Lung (tissue), 11 donors: ENCODE measurements at regions not wholly inside any gene's neighbourhood (a gene's known extent, or its start where the extent isn't known, plus 50 kb on each side); places are given as distances from the start of the nearest gene placed in this dataset.

Source experiments
- ATAC-seq: fragments of 200-7000 bp; cut with Tn5 transposase; one replicate; pipeline ENCODE4 v1.9.1; 2020; ENCODE audit warnings: moderate number of reproducible peaks; ENCODE audit not compliant: insufficient read depth, low FRiP score
- DNase-seq, 3 donors: peaks; one replicate each; pipeline ENCODE4 v3.0.0-alpha.2; 2013 to 2017
- H3K27ac ChIP-seq, 2 donors: one replicate each; pipeline ENCODE4 v1.5.1; 2013; ENCODE audit warnings: mild to moderate bottlenecking in 2 of 2, moderate library complexity in 2 of 2, control low read depth in 1 of 2, inconsistent platforms in 1 of 2, low read depth in 1 of 2, low read length in 1 of 2
- H3K27me3 ChIP-seq, 3 donors: one replicate each; pipeline ENCODE4 v1.5.1; 2013; ENCODE audit warnings: low read length in 2 of 3; ENCODE audit not compliant: control insufficient read depth in 3 of 3, insufficient read depth in 3 of 3
- H3K36me3 ChIP-seq, 4 donors: one replicate each; pipeline ENCODE4 v1.5.1; 2013; ENCODE audit warnings: low read length in 4 of 4, mild to moderate bottlenecking in 1 of 4, moderate library complexity in 1 of 4; ENCODE audit not compliant: control insufficient read depth in 4 of 4, insufficient read depth in 4 of 4
- H3K4me1 ChIP-seq, 5 donors: one replicate each; pipeline ENCODE4 v1.5.1; 2013; ENCODE audit warnings: low read length in 5 of 5, mild to moderate bottlenecking in 2 of 5, moderate library complexity in 1 of 5; ENCODE audit not compliant: control insufficient read depth in 5 of 5, insufficient read depth in 5 of 5
- H3K4me3 ChIP-seq: one replicate; pipeline ENCODE4 v1.5.1; 2013; ENCODE audit warnings: mild to moderate bottlenecking, control low read depth, moderate library complexity
- H3K9ac ChIP-seq, 2 donors: one replicate each; pipeline ENCODE4 v1.5.1; 2013; ENCODE audit warnings: low read length in 2 of 2, control low read depth in 1 of 2; ENCODE audit not compliant: insufficient read depth in 1 of 2
- H3K9me3 ChIP-seq, 4 donors: one replicate each; pipeline ENCODE4 v1.5.1; 2013; ENCODE audit warnings: low read length in 3 of 4, mild to moderate bottlenecking in 1 of 4, moderate library complexity in 1 of 4; ENCODE audit not compliant: control insufficient read depth in 4 of 4, insufficient read depth in 3 of 4
- CTCF ChIP-seq: IDR thresholded peaks from 2 replicates; pipeline ENCODE4 v1.5.1; 2012; ENCODE audit warnings: mild to moderate bottlenecking; ENCODE audit errors: control extremely low read depth, extremely low read depth
- WGBS, 2 donors: extraction: QIAGEN DNeasy Blood & Tissue Kit; methylation state at CpG; one replicate each; pipeline ENCODE4 v1.1.7; 2013; 5-methylcytosine and 5-hydroxymethylcytosine counted together
- donor health status: control.
- donor health status: control.
- donor health status: Bipolar disorder and iron deficiency.
- donor health status: healthy.
- donor health status: DM: yes; HTN: yes; CAD: no.

DNA sequence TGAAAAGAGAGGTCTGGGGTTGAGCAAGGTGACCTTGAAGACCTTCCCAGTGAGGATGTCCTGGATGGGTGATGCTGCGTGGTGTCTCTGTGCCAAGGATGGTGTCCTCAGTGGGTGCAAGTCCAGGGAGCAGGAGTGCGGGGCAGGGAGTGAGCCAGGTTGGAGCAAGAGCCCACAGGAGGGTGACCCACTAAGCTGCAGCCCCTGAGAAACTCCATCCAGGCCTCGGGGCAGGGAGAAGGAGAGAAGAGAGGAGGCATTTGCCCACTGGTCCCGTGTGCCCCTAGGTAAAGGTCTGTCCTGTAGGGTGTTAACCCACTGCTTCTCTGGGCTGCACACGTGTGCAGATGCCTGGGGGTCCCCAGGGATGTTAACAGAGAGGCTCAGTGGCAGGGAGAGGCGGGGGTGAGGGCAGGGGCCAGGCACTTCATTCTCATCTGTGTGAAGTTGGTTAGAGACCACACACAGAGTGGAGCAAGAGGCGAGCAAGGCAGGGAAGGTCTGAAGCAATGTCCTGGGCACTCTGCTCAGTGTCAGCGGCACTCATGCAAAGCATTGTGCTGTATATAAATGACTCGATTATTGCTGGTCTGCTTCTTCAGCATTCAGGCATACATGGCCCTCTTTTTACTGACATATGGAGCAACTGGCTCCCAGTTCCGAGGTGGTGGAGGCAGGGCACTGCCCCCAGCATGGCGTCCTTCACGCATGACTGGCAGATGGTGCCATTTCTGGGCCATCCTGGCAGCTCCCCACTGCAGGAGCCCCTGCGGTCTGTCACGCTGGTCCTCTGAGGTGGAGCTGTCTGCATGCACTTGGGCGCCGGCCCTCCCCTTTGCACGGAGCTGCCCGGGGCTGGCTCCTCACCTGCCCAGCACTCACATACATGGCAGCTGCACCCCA, 117.2 kb upstream of the HS6ST1 start:
- DNase-seq (peak; percentile 48 to 91 (median 81)), ATAC-seq (no peak)
- Histone ChIP-seq H3K27me3 (no peaks in the 10 kb centered on the region), H3K4me3 (no peak overlapping the region), H3K9me3 (no peaks in the 10 kb centered on the region), H3K9ac (no peak overlapping the region), H3K36me3 (no peaks in the 10 kb centered on the region), H3K27ac (no peak overlapping the region), H3K4me1 (peaks cover 0 to 44% (median 0%) of the 10 kb centered on the region in 5 donors)
- WGBS, 2 donors, result 87 to 92% methylated on average over 18 of the region's 18 CpGs
- no peak for TF ChIP-seq CTCF

DNA sequence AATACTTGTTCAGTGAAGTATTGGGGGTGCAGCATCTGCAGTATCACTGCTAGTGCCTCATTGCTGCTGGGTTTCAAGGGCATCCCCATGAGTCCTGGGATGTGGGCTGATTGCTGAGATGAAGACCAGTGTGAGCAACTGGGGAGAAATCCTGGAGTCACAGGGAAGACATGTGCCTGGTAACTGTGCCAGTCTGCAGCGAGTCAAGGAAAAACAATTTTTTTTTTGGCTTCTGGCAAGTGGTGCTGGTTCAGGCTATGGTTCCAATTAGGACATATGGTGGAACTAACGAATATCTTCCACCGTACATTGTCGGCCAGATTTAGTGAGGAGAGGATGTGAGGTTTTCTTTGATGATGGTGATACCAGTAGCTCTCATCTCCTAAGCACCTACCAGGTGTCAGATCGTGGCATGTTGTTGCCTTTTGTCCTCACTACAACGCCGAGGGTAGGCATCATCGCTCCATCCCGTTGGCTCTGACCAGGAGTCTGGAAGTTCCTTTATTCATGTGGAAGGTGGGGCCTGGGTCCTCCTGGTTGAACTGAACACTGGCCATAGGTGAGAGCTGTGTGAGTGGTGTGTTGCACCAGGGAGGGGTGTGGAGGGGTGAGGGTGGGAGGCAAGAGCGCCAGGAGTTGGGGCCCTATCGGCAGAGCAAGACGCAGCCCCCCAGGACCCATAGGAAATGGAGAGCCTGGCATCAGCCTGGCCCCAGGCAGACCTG, 118.0 kb upstream of the HS6ST1 start:
- H3K9me3 ChIP-seq, result no peaks in the 10 kb centered on the region
- no peak for TF ChIP-seq CTCF
- H3K9ac ChIP-seq, result no peak overlapping the region
- no peaks in the 10 kb centered on the region for H3K27me3 ChIP-seq
- H3K36me3 ChIP-seq, result no peaks in the 10 kb centered on the region
- no peak for DNase-seq
- no peak for ATAC-seq
- no peak overlapping the region for H3K27ac ChIP-seq
- no peak overlapping the region for H3K4me3 ChIP-seq
- H3K4me1 ChIP-seq, result peaks cover 0 to 50% (median 2%) of the 10 kb centered on the region in 5 donors
- WGBS, 2 donors, result 89 to 95% methylated on average over 12 of the region's 12 CpGs

GRCh38 chr2:128437204-128437565, 118.5 kb upstream of the HS6ST1 start:
- H3K27me3 ChIP-seq, result no peaks in the 10 kb centered on the region
- H3K4me1 ChIP-seq, result peaks cover 0 to 55% (median 6%) of the 10 kb centered on the region in 5 donors
- H3K9me3 ChIP-seq, result no peaks in the 10 kb centered on the region
- no peak for TF ChIP-seq CTCF
- H3K9ac ChIP-seq, result no peak overlapping the region
- no peak overlapping the region for H3K4me3 ChIP-seq
- no peak overlapping the region for H3K27ac ChIP-seq
- DNase-seq (no peak), ATAC-seq (no peak)
- WGBS, 2 donors, result 67 to 77% methylated on average over 9 of the region's 9 CpGs
- no peaks in the 10 kb centered on the region for H3K36me3 ChIP-seq
